Astrocyte (in vitro differentiated cells and primary cell): ENCODE measurements at regions not wholly inside any gene's neighbourhood (a gene's known extent, or its start where the extent isn't known, plus 50 kb on each side); places are given as distances from the start of the nearest gene placed in this dataset.

Source experiments
- CTCF ChIP-seq: IDR thresholded peaks from 2 replicates; pipeline ENCODE4 v1.5.1; 2011; ENCODE audit warnings: low read depth, mild to moderate bottlenecking, inconsistent platforms, low read length, moderate library complexity; ENCODE audit not compliant: insufficient read depth
- EZH2 ChIP-seq: IDR thresholded peaks from 2 replicates; pipeline ENCODE4 v1.6.1; 2012; ENCODE audit warnings: mild to moderate bottlenecking, low read length, inconsistent platforms; ENCODE audit not compliant: insufficient read depth

- TF ChIP-seq CTCF (no peak), EZH2 (no peak)
Measured at GRCh38 chr2:43033016-43033270, 193.5 kb downstream of the ZFP36L2 start.
